ENCODE measurements at regions not wholly inside any gene's neighbourhood (a gene's known extent, or its start where the extent isn't known, plus 50 kb on each side); places are given as distances from the start of the nearest gene placed in this dataset.

DNA sequence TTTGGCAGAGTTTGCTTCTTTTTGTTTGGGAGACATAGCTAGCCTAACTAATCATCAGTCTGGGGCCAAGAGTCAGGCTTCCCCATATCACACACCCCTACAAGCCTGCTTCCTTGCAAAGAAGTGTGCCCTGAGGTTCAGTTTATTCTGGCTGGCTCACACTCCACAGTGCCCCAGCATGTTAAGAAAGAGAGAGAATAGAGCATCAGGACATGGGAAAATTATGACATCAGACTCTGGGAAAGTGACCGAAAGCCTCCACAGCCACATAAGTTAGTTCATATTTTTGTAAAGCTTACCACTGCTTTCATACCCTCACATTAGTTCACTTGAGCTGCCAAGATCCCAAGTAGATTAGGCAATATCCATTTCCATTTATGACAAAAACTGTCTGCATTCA is 63.0 kb upstream of the CFAP161 start:
- no peaks in the 10 kb centered on the region for H4K20me1 ChIP-seq (ENCODE audit: insufficient read depth, low read length)
- H3K27ac ChIP-seq (ENCODE audit: low read depth, low read length, poor library complexity, severe bottlenecking): no peak overlapping the region
- no peak overlapping the region for H2AFZ ChIP-seq (ENCODE audit: low read length)
- POLR2A ChIA-PET: no interaction called here
- H3K4me2 ChIP-seq (ENCODE audit: low read length): no peak overlapping the region
- intact Hi-C loops (cut with micrococcal nuclease; ENCODE audit: unreplicated experiment): no loop called here
- no peaks in the 10 kb centered on the region for H3K36me3 ChIP-seq (ENCODE audit: insufficient read depth, low read length)
- no peaks in the 10 kb centered on the region for H3K79me2 ChIP-seq (ENCODE audit: insufficient read depth, low read depth, low read length)
- BruUV-seq (replicated peaks): no TSS peak
- no peaks in the 10 kb centered on the region for H3K9me3 ChIP-seq (ENCODE audit: low read length)
- no peak overlapping the region for H3K4me3 ChIP-seq (ENCODE audit: low read depth, low read length, poor library complexity, severe bottlenecking)
- no peaks in the 10 kb centered on the region for H3K9me2 ChIP-seq (ENCODE audit: insufficient read depth, low read length)
- no peaks in the 10 kb centered on the region for H3K4me1 ChIP-seq (ENCODE audit: insufficient read depth, low read length, poor library complexity, severe bottlenecking)
- no peak for DNase-seq (ENCODE audit: low spot score)
- TF ChIP-seq, protein P1, sequence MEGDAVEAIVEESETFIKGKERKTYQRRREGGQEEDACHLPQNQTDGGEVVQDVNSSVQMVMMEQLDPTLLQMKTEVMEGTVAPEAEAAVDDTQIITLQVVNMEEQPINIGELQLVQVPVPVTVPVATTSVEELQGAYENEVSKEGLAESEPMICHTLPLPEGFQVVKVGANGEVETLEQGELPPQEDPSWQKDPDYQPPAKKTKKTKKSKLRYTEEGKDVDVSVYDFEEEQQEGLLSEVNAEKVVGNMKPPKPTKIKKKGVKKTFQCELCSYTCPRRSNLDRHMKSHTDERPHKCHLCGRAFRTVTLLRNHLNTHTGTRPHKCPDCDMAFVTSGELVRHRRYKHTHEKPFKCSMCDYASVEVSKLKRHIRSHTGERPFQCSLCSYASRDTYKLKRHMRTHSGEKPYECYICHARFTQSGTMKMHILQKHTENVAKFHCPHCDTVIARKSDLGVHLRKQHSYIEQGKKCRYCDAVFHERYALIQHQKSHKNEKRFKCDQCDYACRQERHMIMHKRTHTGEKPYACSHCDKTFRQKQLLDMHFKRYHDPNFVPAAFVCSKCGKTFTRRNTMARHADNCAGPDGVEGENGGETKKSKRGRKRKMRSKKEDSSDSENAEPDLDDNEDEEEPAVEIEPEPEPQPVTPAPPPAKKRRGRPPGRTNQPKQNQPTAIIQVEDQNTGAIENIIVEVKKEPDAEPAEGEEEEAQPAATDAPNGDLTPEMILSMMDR (conservative IDR thresholded peaks at IDR 0.05; ENCODE audit: low read length): no peak
- no peak for TF ChIP-seq EZH2phosphoT487 (IDR thresholded peaks at IDR 0.05; ENCODE audit: borderline replicate concordance, low read depth, low read length)
- CTCF ChIA-PET (ENCODE audit: unreplicated experiment): no interaction called here

DNA sequence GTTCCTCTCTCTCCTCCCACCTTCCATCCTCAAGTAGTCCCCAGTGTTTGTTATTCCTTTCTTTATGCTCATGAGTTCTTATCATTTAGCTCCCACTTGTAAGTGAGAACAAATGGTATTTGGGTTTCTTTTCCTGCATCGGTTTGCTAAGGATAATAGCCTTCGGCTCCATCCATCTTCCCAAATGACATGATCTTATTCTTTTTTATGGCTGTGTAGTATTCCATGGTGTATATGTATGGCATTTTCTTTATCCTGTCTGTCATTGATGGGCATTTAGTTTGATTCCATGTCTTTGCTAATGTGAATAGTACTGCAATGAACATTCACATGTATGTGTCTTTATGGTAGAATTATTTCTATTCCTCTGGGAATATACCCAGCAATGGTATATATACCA is 62.4 kb upstream of the CFAP161 start:
- H3K4me2 ChIP-seq (ENCODE audit: low read length): no peak overlapping the region
- H3K4me1 ChIP-seq (ENCODE audit: insufficient read depth, low read length, poor library complexity, severe bottlenecking): no peaks in the 10 kb centered on the region
- no peaks in the 10 kb centered on the region for H3K9me3 ChIP-seq (ENCODE audit: low read length)
- no peaks in the 10 kb centered on the region for H4K20me1 ChIP-seq (ENCODE audit: insufficient read depth, low read length)
- TF ChIP-seq, protein P1 (conservative IDR thresholded peaks at IDR 0.05; ENCODE audit: low read length): no peak
- no peak for TF ChIP-seq EZH2phosphoT487 (IDR thresholded peaks at IDR 0.05; ENCODE audit: borderline replicate concordance, low read depth, low read length)
- H3K36me3 ChIP-seq (ENCODE audit: insufficient read depth, low read length): no peaks in the 10 kb centered on the region
- no peak overlapping the region for H3K4me3 ChIP-seq (ENCODE audit: low read depth, low read length, poor library complexity, severe bottlenecking)
- ChIA-PET CTCF (ENCODE audit: unreplicated experiment) (no interaction called here), POLR2A (no interaction called here)
- H3K79me2 ChIP-seq (ENCODE audit: insufficient read depth, low read depth, low read length): no peaks in the 10 kb centered on the region
- no peaks in the 10 kb centered on the region for H3K9me2 ChIP-seq (ENCODE audit: insufficient read depth, low read length)
- no peak overlapping the region for H2AFZ ChIP-seq (ENCODE audit: low read length)
- intact Hi-C loops (cut with micrococcal nuclease; ENCODE audit: unreplicated experiment): no loop called here
- no peak for DNase-seq (ENCODE audit: low spot score)
- BruUV-seq (replicated peaks): no TSS peak
- no peak overlapping the region for H3K27ac ChIP-seq (ENCODE audit: low read depth, low read length, poor library complexity, severe bottlenecking)

DNA sequence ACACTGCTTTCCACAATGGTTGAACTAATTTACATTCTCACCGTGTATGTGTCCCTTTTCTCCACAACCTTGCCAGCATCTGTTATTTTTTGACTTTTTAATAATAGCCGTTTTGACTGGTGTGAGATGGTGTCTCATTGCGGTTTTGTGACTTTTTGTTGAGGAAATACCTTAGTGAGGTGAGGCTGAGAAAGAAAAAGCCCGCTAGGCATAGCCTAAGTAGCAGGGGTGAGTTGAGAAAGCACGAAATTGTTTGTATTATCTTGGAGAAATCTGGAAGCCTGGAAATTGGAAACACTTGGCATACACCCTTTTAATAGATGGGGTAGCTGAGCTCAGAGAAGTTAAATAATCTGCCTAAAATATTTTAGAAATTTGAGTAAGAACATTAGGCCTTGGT is 61.5 kb upstream of the CFAP161 start:
- CTCF ChIA-PET (ENCODE audit: unreplicated experiment): no interaction called here
- intact Hi-C loops (cut with micrococcal nuclease; ENCODE audit: unreplicated experiment): no loop called here

More for the DNA sequence above, 61.5 kb upstream of the CFAP161 start:
- Histone ChIP-seq H3K4me1 (ENCODE audit: insufficient read depth, low read length, poor library complexity, severe bottlenecking) (no peaks in the 10 kb centered on the region), H3K27ac (ENCODE audit: low read depth, low read length, poor library complexity, severe bottlenecking) (no peak overlapping the region), H4K20me1 (ENCODE audit: insufficient read depth, low read length) (no peaks in the 10 kb centered on the region), H3K4me2 (ENCODE audit: low read length) (no peak overlapping the region), H3K79me2 (ENCODE audit: insufficient read depth, low read depth, low read length) (no peaks in the 10 kb centered on the region), H3K4me3 (ENCODE audit: low read depth, low read length, poor library complexity, severe bottlenecking) (no peak overlapping the region), H3K9me2 (ENCODE audit: insufficient read depth, low read length) (no peaks in the 10 kb centered on the region), H2AFZ (ENCODE audit: low read length) (no peak overlapping the region), H3K9me3 (ENCODE audit: low read length) (no peaks in the 10 kb centered on the region), H3K36me3 (ENCODE audit: insufficient read depth, low read length) (no peaks in the 10 kb centered on the region)
- POLR2A ChIA-PET: no interaction called here
- BruUV-seq (replicated peaks): no TSS peak
- TF ChIP-seq, protein P1 (conservative IDR thresholded peaks at IDR 0.05; ENCODE audit: low read length): no peak
- no peak for TF ChIP-seq EZH2phosphoT487 (IDR thresholded peaks at IDR 0.05; ENCODE audit: borderline replicate concordance, low read depth, low read length)
- DNase-seq (ENCODE audit: low spot score): no peak
